A673 (cell line): ENCODE measurements at regions not wholly inside any gene's neighbourhood (a gene's known extent, or its start where the extent isn't known, plus 50 kb on each side); places are given as distances from the start of the nearest gene placed in this dataset.

Source experiments
- EZH2 ChIP-seq: fragments of 200-600 bp; sonication (generic); IDR thresholded peaks from 2 replicates; pipeline ENCODE4 v1.6.1; 2017; ENCODE audit warnings: borderline replicate concordance, low read depth, mild to moderate bottlenecking, mixed read lengths, antibody characterized with exemption, low read length; ENCODE audit not compliant: poor library complexity, severe bottlenecking
- TF ChIP-seq, protein P1 (sequence below): fragments of 300-800, 200-600 bp; sonication (generic); conservative IDR thresholded peaks from 2 replicates; pipeline ENCODE4 v1.5.1; 2017; ENCODE audit warnings: low read depth, mild to moderate bottlenecking, antibody characterized with exemption, low read length, moderate library complexity, mixed read lengths

DNA sequence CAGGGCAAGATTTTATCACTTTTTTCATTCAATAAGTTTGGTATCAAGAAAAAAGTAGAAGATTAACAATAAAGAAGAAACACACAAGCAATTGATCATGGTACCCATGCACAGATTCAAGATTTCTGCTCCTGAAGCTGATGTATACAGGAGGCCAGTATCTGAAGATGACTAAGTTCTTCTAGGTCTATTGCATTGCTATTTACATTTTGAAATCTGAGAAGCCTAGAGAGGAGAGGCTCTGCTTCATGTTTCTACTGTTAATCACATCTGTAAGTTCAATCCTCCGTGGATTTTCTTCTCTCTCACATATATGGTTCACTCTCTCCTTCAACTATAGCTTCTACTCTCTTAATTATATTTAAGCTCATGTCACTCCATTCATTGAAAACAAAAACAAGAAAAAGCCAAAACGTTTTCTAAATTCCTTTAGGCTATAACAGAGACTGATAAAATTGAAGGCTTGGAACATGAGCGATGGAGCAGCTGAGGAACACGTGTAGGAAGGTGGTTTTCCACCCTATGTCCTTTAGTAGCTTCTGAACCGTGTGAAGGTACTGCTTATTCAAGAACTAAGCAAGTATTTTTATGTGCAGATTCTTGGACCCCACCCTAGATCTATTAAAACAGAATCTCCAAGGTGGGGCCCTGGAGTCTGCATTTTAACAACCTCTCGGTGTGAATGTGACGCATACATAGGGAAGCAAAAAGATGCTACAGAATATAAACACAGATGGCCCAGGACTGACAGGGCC, 198.2 kb downstream of the EFNB2 start:
- TF ChIP-seq, protein P1, sequence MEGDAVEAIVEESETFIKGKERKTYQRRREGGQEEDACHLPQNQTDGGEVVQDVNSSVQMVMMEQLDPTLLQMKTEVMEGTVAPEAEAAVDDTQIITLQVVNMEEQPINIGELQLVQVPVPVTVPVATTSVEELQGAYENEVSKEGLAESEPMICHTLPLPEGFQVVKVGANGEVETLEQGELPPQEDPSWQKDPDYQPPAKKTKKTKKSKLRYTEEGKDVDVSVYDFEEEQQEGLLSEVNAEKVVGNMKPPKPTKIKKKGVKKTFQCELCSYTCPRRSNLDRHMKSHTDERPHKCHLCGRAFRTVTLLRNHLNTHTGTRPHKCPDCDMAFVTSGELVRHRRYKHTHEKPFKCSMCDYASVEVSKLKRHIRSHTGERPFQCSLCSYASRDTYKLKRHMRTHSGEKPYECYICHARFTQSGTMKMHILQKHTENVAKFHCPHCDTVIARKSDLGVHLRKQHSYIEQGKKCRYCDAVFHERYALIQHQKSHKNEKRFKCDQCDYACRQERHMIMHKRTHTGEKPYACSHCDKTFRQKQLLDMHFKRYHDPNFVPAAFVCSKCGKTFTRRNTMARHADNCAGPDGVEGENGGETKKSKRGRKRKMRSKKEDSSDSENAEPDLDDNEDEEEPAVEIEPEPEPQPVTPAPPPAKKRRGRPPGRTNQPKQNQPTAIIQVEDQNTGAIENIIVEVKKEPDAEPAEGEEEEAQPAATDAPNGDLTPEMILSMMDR: no peak
- no peak for TF ChIP-seq EZH2
